PFSK-1 (cell line): ENCODE measurements at regions not wholly inside any gene's neighbourhood (a gene's known extent, or its start where the extent isn't known, plus 50 kb on each side); places are given as distances from the start of the nearest gene placed in this dataset.

Experiments used
- FOXP2 ChIP-seq: optimal IDR thresholded peaks from 2 replicates; pipeline ENCODE3; 2011; ENCODE audit warnings: borderline replicate concordance, control low read depth, inconsistent platforms; ENCODE audit not compliant: insufficient read depth; ENCODE audit errors: extremely low read length, extremely low read depth
- POLR2AphosphoS5 ChIP-seq: IDR thresholded peaks from 2 replicates; pipeline ENCODE4 v1.6.1; 2012; ENCODE audit warnings: low read depth, mild to moderate bottlenecking, control low read depth, low read length, moderate library complexity
- SIN3A ChIP-seq: IDR thresholded peaks from 2 replicates; pipeline ENCODE4 v1.6.1; 2012; ENCODE audit warnings: mild to moderate bottlenecking, low read length, moderate library complexity, borderline replicate concordance; ENCODE audit not compliant: insufficient read depth
- TAF1 ChIP-seq: IDR thresholded peaks from 2 replicates; pipeline ENCODE4 v1.6.1; 2012; ENCODE audit warnings: low read length, control low read depth, borderline replicate concordance; ENCODE audit not compliant: insufficient read depth
- TF ChIP-seq, protein P1 (sequence below), 2 experiments: IDR thresholded peaks; 2 replicates each; pipeline versions ENCODE4 v1.6.1 to v1.8.0; 2011 to 2012; ENCODE audit warnings: low read depth in 2 of 2, low read length in 2 of 2, control low read depth in 1 of 2, inconsistent platforms in 1 of 2, mild to moderate bottlenecking in 1 of 2, moderate library complexity in 1 of 2; ENCODE audit not compliant: insufficient read depth in 1 of 2

DNA sequence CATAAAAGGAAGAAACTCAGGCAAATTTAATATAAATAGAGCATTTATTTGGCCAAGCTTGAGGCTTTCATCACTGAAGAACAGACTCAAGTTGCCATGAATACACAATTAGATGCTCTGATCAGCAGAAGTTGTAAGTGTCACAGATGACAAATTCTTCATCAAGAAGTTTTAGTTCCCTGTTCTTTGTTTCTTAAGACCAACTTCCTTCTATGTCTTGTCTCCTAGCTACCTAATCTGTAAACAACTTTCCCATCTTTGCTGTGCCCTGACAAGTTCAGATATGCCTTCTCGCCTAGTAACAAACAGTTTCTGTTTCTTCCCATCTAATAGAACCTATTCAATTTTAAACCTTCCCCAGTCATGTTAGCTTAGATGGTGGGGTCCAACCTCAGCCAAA is 353.4 kb upstream of the HSFY2 start:
- TF ChIP-seq SIN3A, result no peak
- TF ChIP-seq, protein P1, sequence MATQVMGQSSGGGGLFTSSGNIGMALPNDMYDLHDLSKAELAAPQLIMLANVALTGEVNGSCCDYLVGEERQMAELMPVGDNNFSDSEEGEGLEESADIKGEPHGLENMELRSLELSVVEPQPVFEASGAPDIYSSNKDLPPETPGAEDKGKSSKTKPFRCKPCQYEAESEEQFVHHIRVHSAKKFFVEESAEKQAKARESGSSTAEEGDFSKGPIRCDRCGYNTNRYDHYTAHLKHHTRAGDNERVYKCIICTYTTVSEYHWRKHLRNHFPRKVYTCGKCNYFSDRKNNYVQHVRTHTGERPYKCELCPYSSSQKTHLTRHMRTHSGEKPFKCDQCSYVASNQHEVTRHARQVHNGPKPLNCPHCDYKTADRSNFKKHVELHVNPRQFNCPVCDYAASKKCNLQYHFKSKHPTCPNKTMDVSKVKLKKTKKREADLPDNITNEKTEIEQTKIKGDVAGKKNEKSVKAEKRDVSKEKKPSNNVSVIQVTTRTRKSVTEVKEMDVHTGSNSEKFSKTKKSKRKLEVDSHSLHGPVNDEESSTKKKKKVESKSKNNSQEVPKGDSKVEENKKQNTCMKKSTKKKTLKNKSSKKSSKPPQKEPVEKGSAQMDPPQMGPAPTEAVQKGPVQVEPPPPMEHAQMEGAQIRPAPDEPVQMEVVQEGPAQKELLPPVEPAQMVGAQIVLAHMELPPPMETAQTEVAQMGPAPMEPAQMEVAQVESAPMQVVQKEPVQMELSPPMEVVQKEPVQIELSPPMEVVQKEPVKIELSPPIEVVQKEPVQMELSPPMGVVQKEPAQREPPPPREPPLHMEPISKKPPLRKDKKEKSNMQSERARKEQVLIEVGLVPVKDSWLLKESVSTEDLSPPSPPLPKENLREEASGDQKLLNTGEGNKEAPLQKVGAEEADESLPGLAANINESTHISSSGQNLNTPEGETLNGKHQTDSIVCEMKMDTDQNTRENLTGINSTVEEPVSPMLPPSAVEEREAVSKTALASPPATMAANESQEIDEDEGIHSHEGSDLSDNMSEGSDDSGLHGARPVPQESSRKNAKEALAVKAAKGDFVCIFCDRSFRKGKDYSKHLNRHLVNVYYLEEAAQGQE (IDR thresholded peaks at IDR 0.05; ENCODE audit: insufficient read depth in 1 of 2, low read depth in 2 of 2, low read length in 2 of 2), result no peak
- TF ChIP-seq TAF1, result no peak
- TF ChIP-seq FOXP2, result no peak
- no peak for TF ChIP-seq POLR2AphosphoS5

DNA sequence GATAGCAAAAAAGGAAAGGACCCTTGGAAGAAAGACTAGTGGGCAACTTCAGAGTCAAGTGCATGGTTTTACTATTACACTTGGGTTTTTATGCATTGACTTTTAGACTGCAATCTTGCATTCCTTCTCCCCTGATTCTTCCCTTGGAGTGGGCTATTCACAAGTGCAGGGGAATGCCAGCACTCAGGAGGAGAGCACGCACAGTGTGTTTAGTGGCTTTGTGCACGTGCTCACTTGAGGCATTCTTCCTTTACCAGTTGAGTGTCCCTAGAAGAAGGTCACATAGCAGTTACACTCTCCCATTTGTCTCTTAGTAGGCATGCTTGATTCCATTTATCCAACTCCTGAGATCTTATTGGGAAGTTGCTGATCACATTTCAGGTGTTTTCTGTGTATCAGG is 351.1 kb upstream of the HSFY2 start:
- TF ChIP-seq POLR2AphosphoS5 (no peak), TAF1 (no peak)

DNA sequence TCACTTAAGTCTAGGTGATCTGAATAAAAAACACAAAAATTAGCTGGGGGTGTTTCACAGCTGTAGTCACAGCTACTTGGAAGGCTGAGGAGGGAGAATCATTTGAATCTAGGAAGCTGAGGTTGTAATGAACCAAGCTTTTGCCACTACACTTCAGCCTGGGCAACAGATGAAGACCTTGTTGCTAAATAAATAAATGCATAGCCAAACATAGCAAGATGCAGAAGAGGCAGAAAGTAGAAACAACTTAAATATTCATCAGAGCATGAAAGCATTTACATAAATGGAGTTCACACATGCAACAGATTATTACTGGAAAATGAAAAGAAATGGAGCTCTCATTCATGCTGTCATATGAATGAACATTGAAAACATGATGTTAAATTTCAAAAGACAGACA is 348.9 kb upstream of the HSFY2 start:
- no peak for TF ChIP-seq SIN3A
- no peak for TF ChIP-seq FOXP2
- TF ChIP-seq POLR2AphosphoS5, result no peak
- TF ChIP-seq, protein P1 (IDR thresholded peaks at IDR 0.05; ENCODE audit: insufficient read depth in 1 of 2, low read depth in 2 of 2, low read length in 2 of 2), result no peak
- no peak for TF ChIP-seq TAF1

DNA sequence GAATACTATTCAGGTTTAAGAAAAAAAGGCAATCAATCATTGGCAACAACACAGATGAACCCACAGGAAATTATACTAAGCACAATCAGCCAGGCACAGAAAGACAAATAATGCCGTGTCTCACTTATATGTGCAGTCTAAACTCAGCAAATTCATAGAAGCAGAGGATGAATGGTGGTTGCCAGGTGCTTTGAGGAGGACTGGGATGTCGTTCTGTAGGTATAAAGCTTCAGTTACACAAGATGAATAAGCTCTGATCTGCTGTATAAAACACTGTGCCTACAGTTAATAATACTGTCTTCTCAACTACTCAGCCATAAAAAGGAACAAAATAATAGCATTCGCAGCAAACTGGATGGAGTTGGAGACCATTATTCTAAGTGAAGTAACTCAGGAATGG is 324.8 kb upstream of the HSFY2 start:
- TF ChIP-seq FOXP2 (no peak), TAF1 (no peak), SIN3A (no peak), POLR2AphosphoS5 (no peak)
- TF ChIP-seq, protein P1 (IDR thresholded peaks at IDR 0.05; ENCODE audit: insufficient read depth in 1 of 2, low read depth in 2 of 2, low read length in 2 of 2), result no peak

DNA sequence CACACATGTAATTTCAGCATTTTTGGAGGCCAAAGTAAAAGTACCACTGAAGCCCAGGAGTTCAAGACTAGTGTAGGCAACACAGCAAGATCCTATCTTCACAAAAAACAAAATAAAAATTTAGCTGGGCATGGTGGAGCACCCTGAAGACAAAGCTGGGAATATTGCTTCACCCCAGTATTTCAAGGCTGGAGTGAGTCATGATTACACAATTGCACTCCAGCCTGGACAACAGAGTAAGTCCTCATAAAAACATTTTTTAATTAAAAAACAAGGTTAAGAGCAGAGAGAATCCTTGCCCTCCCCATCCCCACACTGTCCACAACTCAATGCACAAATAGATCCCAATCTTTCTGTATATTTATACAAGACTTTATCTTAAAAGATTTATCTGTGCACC is 321.9 kb upstream of the HSFY2 start:
- TF ChIP-seq, protein P1 (IDR thresholded peaks at IDR 0.05; ENCODE audit: insufficient read depth in 1 of 2, low read depth in 2 of 2, low read length in 2 of 2), result no peak
- TF ChIP-seq POLR2AphosphoS5 (no peak), SIN3A (no peak), FOXP2 (no peak), TAF1 (no peak)
